NCI-H460 (cell line): ENCODE measurements at regions not wholly inside any gene's neighbourhood (a gene's known extent, or its start where the extent isn't known, plus 50 kb on each side); places are given as distances from the start of the nearest gene placed in this dataset.
"Not testable (repeated sequence)": the region's sequence is repeated elsewhere in the genome, so short reads cannot be mapped to it uniquely, and the experiment has no call there.

ENCODE experiments used
- DNase-seq: peaks from one replicate; pipeline ENCODE4 v3.0.0-alpha.2; 2016; ENCODE audit warnings: low read depth; ENCODE audit errors: extremely low read depth

- DNase-seq, result no peak
Measured at GRCh38 chr2:9707611-9708160, 76.9 kb upstream of the YWHAQ start.

GRCh38 chr2:9708683-9709538 lies 78.1 kb upstream of the YWHAQ start:
- DNase-seq, result no peak

- DNase-seq, result no peak
Measured at GRCh38 chr2:9709539-9710285, 78.9 kb upstream of the YWHAQ start.

DNA sequence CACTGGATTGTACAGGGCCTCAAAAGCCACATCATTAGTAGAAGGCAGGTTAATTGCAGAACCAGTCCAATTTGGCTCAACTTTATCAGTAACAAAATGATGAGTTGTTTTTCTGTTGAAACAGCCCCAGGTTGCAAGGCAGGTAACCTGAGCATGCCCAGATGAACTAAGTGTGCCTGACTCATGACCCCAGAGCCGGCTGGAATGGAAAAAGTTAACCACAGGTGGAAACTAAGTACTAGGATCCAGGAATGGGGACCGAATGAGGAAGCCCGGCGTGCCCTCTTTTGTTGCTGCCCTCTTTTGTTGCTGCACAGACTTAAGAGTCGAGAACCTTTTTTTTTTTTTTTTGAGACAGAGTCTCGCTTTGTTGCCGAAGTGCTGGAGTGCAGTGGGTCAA lies 79.5 kb upstream of the YWHAQ start:
- no peak for DNase-seq

- DNase-seq, result no peak
Measured at GRCh38 chr2:9712263-9712662, 81.5 kb upstream of the YWHAQ start.

DNA sequence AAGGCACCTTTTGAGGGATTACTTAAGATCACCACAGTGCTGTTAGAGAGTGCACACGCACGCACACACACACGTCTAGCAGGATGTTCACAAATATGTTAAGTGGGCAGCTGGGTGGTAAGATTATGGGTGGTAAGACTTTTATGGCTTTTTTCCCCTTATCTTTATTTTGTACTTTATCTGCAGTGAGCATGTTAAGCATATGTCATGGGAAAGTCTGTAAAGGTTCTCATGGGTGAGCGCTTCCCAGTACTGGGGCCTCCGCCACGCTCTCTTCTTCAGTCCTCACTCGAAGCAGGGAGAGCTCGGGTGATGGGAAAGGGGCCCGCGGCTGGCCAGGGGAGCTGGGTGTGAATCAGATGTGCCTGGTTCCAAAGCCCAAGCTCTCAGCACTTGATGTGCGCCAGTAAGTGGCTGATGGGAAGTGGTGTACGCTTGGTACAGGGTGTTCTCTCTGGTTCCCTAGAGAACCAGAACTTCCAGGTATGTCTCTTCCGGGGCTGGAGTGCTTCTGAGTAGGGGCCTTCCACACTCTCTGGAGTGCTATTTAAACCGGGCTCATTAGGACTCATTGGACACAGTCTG lies 83.9 kb upstream of the YWHAQ start:
- DNase-seq, result no peak

DNA sequence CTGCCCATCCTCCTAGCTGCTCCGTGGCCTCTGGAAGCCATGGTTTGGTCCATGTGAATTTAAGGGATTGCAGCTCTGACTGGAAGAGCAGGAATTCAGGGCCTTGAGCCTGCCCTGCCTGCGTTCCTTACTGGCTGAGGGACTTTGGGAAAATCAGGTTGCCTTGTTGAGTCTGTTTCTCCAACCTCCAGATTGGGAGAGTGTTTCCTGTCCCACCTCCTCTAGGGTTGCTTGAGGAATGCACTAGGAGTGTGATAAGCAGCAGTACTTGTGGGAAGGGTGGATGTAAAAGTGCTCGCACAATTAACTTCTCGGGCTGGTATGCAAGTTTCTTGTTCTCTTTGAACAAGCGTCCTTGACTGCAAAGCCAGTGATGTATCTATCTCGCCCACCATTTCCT lies 84.4 kb upstream of the YWHAQ start:
- DNase-seq, result no peak

DNA sequence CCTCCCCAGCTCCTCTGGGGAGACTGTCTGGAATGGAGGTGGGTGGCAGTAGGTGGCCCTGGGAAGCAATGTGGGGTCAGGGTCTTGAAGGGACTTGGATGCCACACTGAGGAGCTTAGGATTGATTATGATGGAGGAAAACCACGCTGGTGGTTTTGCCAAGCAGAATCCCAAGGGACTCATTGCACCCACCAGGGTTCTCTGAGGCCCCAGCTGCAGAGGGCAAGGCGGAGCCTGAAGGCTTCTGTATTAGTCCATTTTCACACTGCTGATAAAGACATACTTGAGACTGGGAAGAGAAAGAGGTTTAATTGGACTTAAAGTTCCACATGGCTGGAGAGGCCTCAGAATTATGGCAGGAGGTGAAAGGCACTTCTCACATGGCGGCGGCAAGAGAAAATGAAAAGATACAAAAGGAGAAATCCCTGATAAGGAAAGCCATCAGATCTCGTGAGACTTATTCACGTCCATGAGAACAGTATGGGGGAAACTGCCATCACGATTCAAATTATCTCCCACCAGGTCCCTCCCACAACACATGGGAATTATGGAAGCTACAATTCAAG lies 87.2 kb upstream of the YWHAQ start:
- DNase-seq, result no peak

GRCh38 chr2:9720352-9721093 lies 89.7 kb upstream of the YWHAQ start:
- no peak for DNase-seq

DNA sequence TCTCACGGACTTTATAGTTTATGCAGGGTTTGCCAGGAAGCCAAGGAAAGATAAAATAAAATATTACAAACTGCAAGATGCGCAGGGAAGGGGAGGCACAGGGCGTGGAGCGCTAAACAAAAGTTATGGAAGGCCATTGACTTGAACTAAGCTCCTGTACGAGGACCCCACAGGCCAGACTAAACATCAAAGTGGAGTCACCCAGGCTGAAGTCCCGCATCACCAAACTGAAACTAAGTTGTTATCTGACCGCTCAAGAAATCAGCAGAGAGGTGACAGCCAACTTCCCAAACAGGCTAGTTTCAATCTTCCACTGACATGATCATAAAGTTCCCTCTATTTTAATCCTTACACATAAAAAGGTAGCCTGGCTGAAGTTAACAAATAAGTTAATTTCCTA lies 90.5 kb upstream of the YWHAQ start:
- DNase-seq, result no peak

GRCh38 chr2:9722451-9722850 lies 91.7 kb upstream of the YWHAQ start:
- no peak for DNase-seq

- DNase-seq, result no peak
Measured at GRCh38 chr2:9724565-9724964, 93.8 kb upstream of the YWHAQ start.

- DNase-seq, result no peak
Measured at GRCh38 chr2:9725106-9725505, 94.3 kb upstream of the YWHAQ start.

GRCh38 chr2:9726016-9726415 lies 95.2 kb upstream of the YWHAQ start:
- not testable (repeated sequence) for DNase-seq

DNA sequence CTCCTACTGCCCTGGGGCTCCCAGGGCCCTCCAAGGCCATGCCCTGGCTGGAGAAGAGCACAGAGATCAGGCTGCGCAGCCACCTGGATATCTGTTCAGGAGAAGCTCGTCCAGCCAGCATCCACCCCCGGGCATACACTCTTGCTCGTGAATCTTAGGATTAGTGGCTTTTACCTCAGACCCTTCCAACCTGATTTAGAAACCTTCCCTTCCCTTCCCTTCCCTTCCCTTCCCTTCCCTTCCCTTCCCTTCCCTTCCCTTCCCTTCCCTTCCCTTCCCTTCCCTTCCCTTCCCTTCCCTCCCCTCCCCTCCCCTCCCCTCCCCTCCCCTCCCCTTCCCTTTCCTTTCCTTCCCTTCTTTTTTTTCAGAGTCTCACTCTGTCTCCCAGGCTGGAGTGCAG lies 99.7 kb upstream of the YWHAQ start:
- DNase-seq, result not testable (repeated sequence)

GRCh38 chr2:9732824-9733223 lies 102.0 kb upstream of the YWHAQ start:
- no peak for DNase-seq

DNA sequence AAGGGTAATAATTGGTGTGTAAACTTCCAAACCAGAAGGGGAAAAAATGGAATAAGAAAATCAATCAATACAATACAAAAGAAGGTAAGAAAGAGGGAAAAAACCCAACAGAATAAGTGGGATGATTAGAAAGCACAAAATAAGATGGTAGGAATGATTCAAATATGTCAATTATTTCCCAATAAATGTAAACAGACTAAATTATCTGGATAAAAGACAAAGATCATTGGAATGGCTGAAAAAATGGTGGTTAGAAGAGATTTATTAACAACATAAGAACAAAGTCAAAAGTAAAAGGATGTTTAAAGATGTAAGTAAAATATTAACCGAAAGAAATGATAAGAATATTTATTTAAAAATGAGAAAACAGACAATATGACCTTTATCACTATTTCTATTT lies 103.5 kb upstream of the YWHAQ start:
- no peak for DNase-seq

GRCh38 chr2:9735335-9735734 lies 104.5 kb upstream of the YWHAQ start:
- no peak for DNase-seq

GRCh38 chr2:9736021-9736420 lies 105.2 kb upstream of the YWHAQ start:
- no peak for DNase-seq
